ENCODE measurements at regions not wholly inside any gene's neighbourhood (a gene's known extent, or its start where the extent isn't known, plus 50 kb on each side); places are given as distances from the start of the nearest gene placed in this dataset.
A peak's percentile ranks its signal among the peaks of the same experiment; 100 is the strongest.

DNA sequence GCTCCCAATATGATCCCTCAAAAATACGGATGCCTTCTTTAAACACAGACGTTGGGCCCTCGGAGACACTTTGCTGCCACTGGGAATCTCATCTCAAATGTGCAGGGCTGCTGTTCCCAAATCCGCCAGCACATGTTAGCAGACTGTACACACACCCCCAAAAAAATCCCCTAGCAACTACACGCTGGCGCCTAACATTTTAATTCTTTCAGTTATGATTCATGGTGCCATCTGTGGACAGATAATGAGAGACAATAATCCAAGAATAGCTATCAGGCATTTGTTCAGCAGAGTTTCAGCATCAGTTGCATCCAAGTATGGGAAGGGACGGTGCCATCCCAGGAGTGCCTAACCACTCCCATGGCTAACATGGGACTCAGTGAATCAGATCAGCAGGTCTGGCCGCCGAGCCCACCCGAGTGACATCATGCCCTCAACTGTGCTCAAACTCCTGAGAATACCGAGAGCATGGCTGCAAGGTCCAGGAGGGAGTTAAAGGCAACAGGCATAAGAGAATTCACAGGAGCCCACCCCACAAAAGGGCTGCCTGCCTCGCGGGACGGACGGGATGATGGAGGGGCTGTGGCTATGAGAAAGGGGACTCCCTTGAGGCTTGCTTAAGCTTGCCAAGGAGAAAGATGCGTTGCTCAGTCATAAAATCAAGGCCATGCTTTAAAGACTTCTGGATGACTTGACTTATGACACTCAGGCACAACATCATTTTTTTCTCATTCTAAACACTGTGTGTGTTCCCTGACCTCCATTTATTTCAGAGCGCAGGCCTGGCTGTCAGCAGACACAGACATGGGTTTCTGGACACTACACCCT is 337.0 kb downstream of the SHANK2 start:
- DNase-seq, result no peak

DNA sequence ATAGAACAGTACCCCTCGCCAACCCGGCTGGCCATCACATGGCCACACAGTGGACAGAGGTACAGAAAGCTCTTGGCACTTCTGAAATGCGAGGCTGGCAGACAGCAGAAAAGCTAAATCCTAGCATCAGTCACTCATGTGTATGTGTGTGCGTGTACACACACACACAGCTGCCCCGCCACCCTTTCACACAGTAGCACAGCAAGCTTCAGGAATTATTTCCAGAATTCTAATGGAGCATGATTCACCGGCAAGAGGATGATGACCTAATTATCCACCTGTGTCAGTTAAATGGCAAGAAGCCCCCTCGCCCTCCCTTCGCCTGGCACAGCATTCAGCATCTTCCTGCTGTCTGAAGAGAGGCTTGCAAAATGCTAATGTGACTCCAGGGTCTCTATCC is 336.0 kb downstream of the SHANK2 start:
- no peak for DNase-seq

DNA sequence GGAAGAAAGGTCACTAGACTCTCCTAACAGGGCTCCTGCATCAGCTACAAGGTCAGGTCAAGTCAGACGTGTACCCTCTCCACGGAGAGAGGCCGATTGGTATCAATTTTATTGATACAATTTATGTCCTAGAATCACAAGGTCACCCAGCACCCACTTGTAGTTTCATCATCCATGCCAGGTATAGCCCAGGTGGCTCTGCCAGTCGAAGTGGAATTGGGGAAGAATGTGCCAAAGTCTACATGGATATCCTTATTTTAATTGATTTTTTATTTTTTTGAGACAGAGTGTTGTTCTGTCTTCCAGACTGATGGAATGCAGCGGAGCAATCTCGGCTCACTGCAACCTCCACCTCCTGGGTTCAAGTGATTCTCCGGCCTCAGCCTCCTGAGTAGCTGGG is 334.1 kb downstream of the SHANK2 start:
- DNase-seq, result no peak

- no peak for DNase-seq
Observed at GRCh38 chr11:70921804-70922203, 330.6 kb downstream of the SHANK2 start.

- DNase-seq, result no peak
Observed at GRCh38 chr11:70924108-70924507, 328.3 kb downstream of the SHANK2 start.

DNA sequence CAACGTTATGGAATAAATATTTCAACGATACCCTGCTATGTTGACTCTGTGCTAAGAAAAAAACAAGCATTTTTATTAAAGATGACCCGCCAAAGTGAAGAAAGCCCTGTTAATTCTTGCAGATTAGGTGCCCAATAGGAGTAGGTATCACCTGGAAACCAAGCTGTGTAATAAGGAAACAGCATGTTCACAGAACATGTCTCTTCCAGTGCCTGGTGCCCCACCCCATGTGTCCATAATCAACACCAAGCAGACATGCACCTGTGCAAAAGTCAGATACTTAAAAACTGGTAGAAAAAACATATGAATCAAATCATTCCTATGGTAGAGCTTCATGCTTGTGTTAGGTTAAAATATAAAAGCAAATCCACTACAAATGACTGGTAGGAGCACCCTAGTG is 327.1 kb downstream of the SHANK2 start:
- no peak for DNase-seq

DNA sequence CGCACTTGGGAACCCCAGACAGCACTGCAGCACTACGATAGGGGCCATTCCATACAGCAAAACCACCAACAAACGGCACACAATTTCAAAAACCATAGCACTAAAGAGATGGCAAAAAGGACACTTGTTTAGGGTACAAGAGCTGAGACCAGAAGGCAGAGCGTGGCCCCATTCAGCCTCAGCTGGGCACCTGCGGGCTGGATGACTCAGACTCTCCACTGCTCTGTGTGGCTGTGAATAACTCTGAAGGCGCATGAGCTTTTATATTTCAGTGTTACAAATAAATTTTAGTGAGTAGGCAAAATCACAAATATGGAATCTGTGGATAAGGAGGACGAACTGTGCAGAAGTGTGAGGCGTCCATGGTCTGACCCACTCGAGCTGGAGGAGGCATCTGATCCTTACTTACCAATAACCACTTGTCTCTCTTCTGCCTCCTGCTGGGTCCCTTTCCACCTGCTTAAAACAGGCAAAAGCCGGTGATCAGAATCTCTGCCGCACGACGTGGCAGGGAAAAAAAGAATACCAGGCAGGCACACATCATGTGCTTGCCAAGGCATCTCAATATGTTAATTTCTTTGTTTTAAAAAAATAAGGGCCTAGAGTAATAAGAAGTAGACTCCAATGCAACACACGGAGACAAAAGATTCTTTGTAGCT is 325.7 kb downstream of the SHANK2 start:
- DNase-seq, result peak; percentile 71

GRCh38 chr11:70928854-70929598 is 323.4 kb downstream of the SHANK2 start:
- DNase-seq, result peak; percentile 53

GRCh38 chr11:70930215-70930614 is 322.2 kb downstream of the SHANK2 start:
- DNase-seq, result no peak

DNA sequence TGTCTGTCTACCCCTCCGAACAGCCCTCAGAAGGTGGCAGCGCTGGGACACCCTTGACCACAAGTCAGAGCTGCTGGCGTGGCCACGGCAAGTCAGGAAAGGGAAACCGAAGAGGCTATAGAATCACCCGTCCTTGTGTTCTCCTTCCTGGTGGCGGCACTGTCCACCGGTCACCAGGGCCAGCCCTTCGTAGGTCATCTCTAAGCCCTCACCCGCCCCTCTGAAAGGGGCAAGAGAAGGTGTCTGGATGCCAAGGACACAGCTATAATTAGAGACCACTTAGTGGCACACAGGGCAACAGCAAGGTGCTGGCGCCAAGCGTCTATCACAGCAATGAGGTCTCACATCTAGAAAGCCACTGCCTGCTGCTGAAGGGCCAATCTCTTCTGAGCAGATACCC is 320.9 kb downstream of the SHANK2 start:
- no peak for DNase-seq

GRCh38 chr11:70933981-70934583 is 318.3 kb downstream of the SHANK2 start:
- no peak for DNase-seq

DNA sequence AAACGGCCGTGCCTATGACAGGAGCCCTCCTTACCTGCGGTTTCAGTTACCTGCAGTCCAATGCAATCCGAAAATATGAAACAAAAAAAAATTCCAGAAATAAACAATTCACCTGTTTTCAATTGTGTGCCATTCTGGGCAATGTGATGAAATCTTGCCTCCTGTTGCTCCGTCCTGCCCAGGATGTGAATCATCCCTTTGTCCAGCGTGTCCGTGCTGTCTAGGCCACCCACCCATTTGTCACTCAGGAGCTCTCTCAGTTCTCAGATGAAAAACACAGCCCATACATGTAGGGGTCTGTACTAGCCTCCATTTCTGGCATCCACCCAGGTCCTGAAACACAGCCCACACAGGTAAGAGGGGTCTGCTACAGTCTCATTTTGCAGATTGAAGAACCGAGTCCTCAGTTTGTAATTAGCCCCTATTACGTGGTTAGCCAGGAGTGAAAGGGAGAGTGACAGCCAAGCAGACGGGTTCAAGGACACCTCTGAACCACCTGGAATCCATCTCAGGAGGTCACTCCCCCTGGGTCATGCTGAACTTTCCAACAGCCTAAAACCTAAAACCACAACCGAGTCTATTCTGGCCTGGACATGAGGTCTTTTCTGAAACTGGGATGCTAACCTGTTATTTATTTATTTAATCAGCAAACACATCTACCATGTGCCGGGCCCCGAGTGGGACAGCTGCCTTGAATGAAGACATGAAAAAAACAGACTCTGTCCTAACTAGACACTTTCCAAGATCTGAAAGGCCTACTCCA is 317.2 kb downstream of the SHANK2 start:
- DNase-seq, result no peak

GRCh38 chr11:70942593-70942992 is 309.8 kb downstream of the SHANK2 start:
- DNase-seq, result no peak

- no peak for DNase-seq
Observed at GRCh38 chr11:70944141-70944540, 308.2 kb downstream of the SHANK2 start.

- no peak for DNase-seq
Observed at GRCh38 chr11:70944636-70945035, 307.7 kb downstream of the SHANK2 start.

- DNase-seq, result no peak
Observed at GRCh38 chr11:70948398-70948797, 304.0 kb downstream of the SHANK2 start.

DNA sequence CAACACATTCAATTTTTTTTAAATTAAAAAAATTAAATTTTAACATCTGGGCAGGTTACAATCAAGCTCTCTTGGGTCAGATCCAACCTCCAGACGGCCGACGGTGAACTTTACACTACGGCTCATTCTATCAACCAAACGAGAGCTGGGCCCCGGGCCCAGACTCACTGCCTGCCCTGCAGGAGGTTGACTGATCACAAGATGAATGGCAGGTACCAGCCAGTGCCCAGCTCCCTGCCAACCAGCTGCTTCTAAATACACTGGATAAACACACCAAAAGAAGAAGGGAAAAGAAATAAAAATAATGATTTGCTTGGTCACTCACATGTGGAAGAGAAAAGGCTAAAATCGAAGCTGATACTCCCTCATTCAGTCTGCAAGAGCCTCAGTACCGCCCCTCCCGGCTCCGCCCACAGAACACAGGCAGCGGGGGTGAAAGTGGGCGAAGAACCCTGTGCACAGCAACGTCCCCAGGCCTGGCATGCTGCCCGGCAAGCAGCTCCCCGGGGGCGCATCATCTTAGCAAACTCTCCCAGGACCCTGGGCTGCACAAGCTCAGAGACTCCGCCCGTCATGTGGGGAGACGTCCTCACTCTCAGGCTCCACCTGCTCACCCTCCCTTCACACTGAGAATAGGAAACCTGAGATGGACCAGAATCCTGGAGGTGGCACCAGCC is 303.4 kb downstream of the SHANK2 start:
- DNase-seq, result peak; percentile 68

GRCh38 chr11:70951139-70951804 is 301.1 kb downstream of the SHANK2 start:
- no peak for DNase-seq

- DNase-seq, result no peak
Observed at GRCh38 chr11:70952191-70952590, 300.2 kb downstream of the SHANK2 start.

- DNase-seq, result no peak
Observed at GRCh38 chr11:70953720-70954119, 298.7 kb downstream of the SHANK2 start.

DNA sequence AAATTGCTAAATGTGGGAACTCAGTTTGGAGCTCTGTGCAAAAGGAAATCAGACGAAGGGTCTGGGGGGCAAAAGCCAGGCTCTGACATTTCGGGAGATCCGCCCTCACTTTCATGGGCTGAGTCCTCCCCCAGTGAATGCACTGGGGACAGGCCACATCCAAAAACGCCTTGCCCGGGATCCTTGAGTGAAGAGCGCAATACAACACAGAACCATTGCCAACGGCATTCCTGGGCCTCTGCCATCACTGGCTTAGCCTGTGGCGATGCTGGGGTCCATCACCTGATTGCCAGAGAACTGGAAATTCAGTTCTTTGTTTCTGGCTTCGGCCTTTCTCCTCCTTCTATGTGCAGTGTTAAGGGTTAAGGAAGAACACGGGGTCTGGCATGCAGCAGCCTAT is 297.9 kb downstream of the SHANK2 start:
- DNase-seq, result no peak

All from NCI-H146 (cell line).